Calu3 (cell line): ENCODE measurements at regions not wholly inside any gene's neighbourhood (a gene's known extent, or its start where the extent isn't known, plus 50 kb on each side); places are given as distances from the start of the nearest gene placed in this dataset.

Experiments
- BruUV-seq: library from RNA; stranded (reverse); fragments of 400-500 nt; replicated peaks from 2 replicates; lab custom pipeline; 2021; lab: Mats Ljungman, UMichigan
- CTCF ChIA-PET: fragments of 300-600 bp; sonication (Branson Sonifier 250); formaldehyde crosslinking; loops from one replicate; lab custom pipeline; 2022; ENCODE audit warnings: antibody characterized with exemption; lab: Charles Lee
- DNase-seq: peaks from one replicate; pipeline ENCODE4 v3.0.0; 2022
- H3K27ac Mint-ChIP-seq: one replicate; pipeline ENCODE4 v1.8.0; 2022; ENCODE audit warnings: mixed read lengths; ENCODE audit not compliant: unreplicated experiment
- H3K27me3 Mint-ChIP-seq: one replicate; pipeline ENCODE4 v1.8.0; 2022; ENCODE audit warnings: mixed read lengths; ENCODE audit not compliant: unreplicated experiment
- H3K36me3 Mint-ChIP-seq: one replicate; pipeline ENCODE4 v1.8.0; 2022; ENCODE audit warnings: mild to moderate bottlenecking, moderate library complexity, mixed read lengths; ENCODE audit not compliant: insufficient read depth, unreplicated experiment
- H3K4me1 Mint-ChIP-seq: one replicate; pipeline ENCODE4 v1.8.0; 2022; ENCODE audit warnings: mild to moderate bottlenecking, low read depth, mixed read lengths; ENCODE audit not compliant: unreplicated experiment
- H3K4me3 Mint-ChIP-seq: one replicate; pipeline ENCODE4 v1.8.0; 2022; ENCODE audit warnings: mild to moderate bottlenecking, low read depth, moderate library complexity, mixed read lengths; ENCODE audit not compliant: unreplicated experiment
- H3K9me3 Mint-ChIP-seq: one replicate; pipeline ENCODE4 v1.8.0; 2022; ENCODE audit warnings: low read depth, mixed read lengths; ENCODE audit not compliant: unreplicated experiment
- intact Hi-C: fragments of 100-400 bp; cut with micrococcal nuclease; formaldehyde crosslinking; loops from one replicate; pipeline ENCODE4 v1.10.0; 2022; ENCODE audit not compliant: unreplicated experiment
- TF ChIP-seq, protein P1 (sequence below): fragments of 200-600 bp; IDR thresholded peaks from one replicate; pipeline ENCODE4 v1.8.0; 2022; ENCODE audit warnings: antibody characterized with exemption; ENCODE audit not compliant: unreplicated experiment

DNA sequence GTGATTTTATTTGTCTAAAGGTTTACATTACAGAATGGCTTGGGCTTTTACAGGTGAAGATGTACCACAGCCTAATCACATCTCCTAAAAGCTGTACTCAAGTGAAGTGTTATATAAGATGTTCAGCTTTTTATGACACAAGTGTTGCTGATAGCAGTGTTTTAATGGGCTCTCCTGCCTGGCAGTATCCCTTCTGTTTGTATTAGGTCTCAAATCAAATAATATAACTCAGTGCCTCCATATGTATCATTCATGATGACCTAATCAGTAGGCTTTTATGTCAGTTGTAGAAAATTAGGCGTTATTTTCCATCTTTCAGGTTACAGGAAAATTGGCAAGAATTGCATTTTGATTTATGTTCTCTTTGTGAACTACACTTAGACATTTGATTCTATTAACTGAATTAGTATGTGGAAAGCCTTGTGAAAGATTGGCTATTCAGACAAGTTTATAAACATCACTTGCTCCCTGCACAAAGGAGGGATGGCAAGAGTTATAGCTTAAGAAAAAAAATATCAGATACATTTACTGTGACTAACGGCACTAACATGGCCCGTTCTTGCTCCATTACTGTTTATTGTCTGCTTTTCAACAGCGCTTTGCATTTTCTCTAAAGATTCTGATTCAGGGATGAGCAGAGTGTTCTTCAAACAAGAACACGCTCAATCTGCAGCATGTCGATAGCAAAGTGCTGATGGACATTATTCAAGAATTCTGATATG lies 143.7 kb upstream of the DIO2 start:
- no peaks in the 10 kb centered on the region for H3K9me3 Mint-ChIP-seq
- H3K4me3 Mint-ChIP-seq = no peak overlapping the region
- DNase-seq = no peak
- H3K4me1 Mint-ChIP-seq = no peaks in the 10 kb centered on the region
- no peak overlapping the region for H3K27ac Mint-ChIP-seq
- H3K36me3 Mint-ChIP-seq = no peaks in the 10 kb centered on the region
- intact Hi-C loops = loop anchor here (5.0 to 10.0 kb wide), 3 partner anchors 143 to 490 kb away; partner anchors contain the start of gene DIO2
- TF ChIP-seq, protein P1, sequence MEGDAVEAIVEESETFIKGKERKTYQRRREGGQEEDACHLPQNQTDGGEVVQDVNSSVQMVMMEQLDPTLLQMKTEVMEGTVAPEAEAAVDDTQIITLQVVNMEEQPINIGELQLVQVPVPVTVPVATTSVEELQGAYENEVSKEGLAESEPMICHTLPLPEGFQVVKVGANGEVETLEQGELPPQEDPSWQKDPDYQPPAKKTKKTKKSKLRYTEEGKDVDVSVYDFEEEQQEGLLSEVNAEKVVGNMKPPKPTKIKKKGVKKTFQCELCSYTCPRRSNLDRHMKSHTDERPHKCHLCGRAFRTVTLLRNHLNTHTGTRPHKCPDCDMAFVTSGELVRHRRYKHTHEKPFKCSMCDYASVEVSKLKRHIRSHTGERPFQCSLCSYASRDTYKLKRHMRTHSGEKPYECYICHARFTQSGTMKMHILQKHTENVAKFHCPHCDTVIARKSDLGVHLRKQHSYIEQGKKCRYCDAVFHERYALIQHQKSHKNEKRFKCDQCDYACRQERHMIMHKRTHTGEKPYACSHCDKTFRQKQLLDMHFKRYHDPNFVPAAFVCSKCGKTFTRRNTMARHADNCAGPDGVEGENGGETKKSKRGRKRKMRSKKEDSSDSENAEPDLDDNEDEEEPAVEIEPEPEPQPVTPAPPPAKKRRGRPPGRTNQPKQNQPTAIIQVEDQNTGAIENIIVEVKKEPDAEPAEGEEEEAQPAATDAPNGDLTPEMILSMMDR = no peak
- BruUV-seq = no TSS peak
- CTCF ChIA-PET = no interaction called here
- no peaks in the 10 kb centered on the region for H3K27me3 Mint-ChIP-seq

DNA sequence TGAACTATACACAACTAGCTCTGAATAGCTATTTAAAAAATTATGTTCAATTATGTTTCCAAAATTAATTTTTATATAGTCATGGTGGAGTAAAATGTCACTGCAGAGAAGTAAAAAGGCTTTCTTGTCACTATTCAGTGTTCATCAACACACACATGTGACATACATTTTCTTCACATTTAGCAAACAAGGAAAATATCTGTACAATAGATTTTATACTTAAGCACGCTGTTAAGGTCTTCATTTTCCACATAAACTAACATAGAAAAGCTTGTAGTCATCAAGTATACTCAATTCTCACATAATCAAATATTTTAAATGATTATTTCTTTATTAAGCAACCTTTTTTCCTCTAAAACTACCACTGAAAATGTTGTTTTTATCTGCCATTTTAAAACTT lies 141.2 kb upstream of the DIO2 start:
- TF ChIP-seq, protein P1 = no peak
- no peak overlapping the region for H3K27ac Mint-ChIP-seq
- no peaks in the 10 kb centered on the region for H3K4me1 Mint-ChIP-seq
- no peak for DNase-seq
- BruUV-seq = no TSS peak
- no peaks in the 10 kb centered on the region for H3K36me3 Mint-ChIP-seq
- no peaks in the 10 kb centered on the region for H3K27me3 Mint-ChIP-seq
- CTCF ChIA-PET = no interaction called here
- intact Hi-C loops = loop anchor here (10.0 kb wide), 1 partner anchor 492 kb away; no protein-coding TSS in a partner anchor
- no peaks in the 10 kb centered on the region for H3K9me3 Mint-ChIP-seq
- H3K4me3 Mint-ChIP-seq = no peak overlapping the region

DNA sequence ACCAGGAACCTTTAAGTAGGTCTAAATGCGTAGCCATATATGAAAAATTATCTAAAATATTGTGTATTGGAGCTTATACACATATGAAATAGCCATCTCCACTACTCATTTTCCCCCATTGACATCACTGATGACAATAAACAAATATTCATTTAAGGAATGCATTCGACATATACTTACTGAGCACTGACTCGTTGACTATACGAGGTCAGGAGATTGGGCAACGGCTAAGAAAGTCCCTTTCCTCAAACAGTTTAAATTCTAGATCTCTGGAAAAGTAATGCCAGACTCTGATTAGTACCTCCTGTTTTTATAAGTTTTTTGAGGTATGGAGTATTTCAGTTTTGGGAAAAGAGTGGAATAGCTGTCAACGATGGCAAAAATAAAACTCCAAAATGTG lies 139.4 kb upstream of the DIO2 start:
- BruUV-seq = no TSS peak
- H3K4me3 Mint-ChIP-seq = no peak overlapping the region
- no peak for DNase-seq
- CTCF ChIA-PET = no interaction called here
- intact Hi-C loops = loop anchor here (10.0 kb wide), 1 partner anchor 494 kb away; no protein-coding TSS in a partner anchor
- H3K27ac Mint-ChIP-seq = no peak overlapping the region
- no peaks in the 10 kb centered on the region for H3K36me3 Mint-ChIP-seq
- no peaks in the 10 kb centered on the region for H3K4me1 Mint-ChIP-seq
- H3K9me3 Mint-ChIP-seq = no peaks in the 10 kb centered on the region
- TF ChIP-seq, protein P1 = no peak
- H3K27me3 Mint-ChIP-seq = no peaks in the 10 kb centered on the region

DNA sequence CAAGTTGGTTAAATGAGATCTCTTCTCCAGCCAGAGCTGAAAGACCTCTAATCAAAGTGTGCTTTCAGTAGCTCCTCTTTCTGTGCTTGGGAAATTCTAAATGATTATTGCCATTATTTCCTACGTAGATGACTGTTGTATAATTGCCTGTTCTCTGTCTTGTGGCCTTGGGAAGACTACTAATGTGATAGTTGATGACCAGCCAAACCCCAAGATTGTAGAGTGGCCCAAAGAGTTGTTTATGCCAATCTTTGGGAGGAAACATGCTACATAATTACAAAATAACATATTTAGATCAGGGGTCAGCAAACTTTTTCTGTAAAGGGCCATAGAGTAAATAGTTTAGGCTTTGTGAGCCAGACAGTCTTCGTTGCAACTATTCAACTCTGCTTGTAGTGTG lies 135.1 kb upstream of the DIO2 start:
- no peaks in the 10 kb centered on the region for H3K9me3 Mint-ChIP-seq
- no peaks in the 10 kb centered on the region for H3K36me3 Mint-ChIP-seq
- TF ChIP-seq, protein P1 = no peak
- CTCF ChIA-PET = interaction anchor here (0.5 kb wide), 1 partner anchor 901 kb away, joined by 3 read pairs; no protein-coding TSS in a partner anchor
- intact Hi-C loops = no loop called here
- no peak overlapping the region for H3K4me3 Mint-ChIP-seq
- H3K27ac Mint-ChIP-seq = no peak overlapping the region
- H3K27me3 Mint-ChIP-seq = no peaks in the 10 kb centered on the region
- BruUV-seq = no TSS peak
- H3K4me1 Mint-ChIP-seq = no peaks in the 10 kb centered on the region
- DNase-seq = no peak
